ENCODE measurements at regions not wholly inside any gene's neighbourhood (a gene's known extent, or its start where the extent isn't known, plus 50 kb on each side); places are given as distances from the start of the nearest gene placed in this dataset.

GRCh38 chr5:135723491-135723890, 111.0 kb upstream of the SLC25A48 start:
- TF ChIP-seq CTCF (IDR thresholded peaks at IDR 0.05; ENCODE audit: insufficient read depth, low read length) = no peak

GRCh38 chr5:135721548-135722090, 112.8 kb upstream of the SLC25A48 start:
- DNase-seq (ENCODE audit: low read depth) = no peak
- TF ChIP-seq CTCF (IDR thresholded peaks at IDR 0.05; ENCODE audit: insufficient read depth, low read length) = no peak
- no peak overlapping the region for H3K4me3 ChIP-seq (ENCODE audit: low read depth, low read length)

More at GRCh38 chr5:135723491-135723890, 111.0 kb upstream of the SLC25A48 start:
- no peak overlapping the region for H3K4me3 ChIP-seq (ENCODE audit: low read depth, low read length)
- DNase-seq (ENCODE audit: low read depth) = no peak

- TF ChIP-seq CTCF (IDR thresholded peaks at IDR 0.05; ENCODE audit: insufficient read depth, low read length) = no peak
- no peak for DNase-seq (ENCODE audit: low read depth)
- no peak overlapping the region for H3K4me3 ChIP-seq (ENCODE audit: low read depth, low read length)
Measured at GRCh38 chr5:135720191-135720590, 114.3 kb upstream of the SLC25A48 start.

- H3K4me3 ChIP-seq (ENCODE audit: low read depth, low read length) = no peak overlapping the region
- no peak for DNase-seq (ENCODE audit: low read depth)
- TF ChIP-seq CTCF (IDR thresholded peaks at IDR 0.05; ENCODE audit: insufficient read depth, low read length) = no peak
Measured at GRCh38 chr5:135719428-135720063, 114.9 kb upstream of the SLC25A48 start.

- H3K4me3 ChIP-seq (ENCODE audit: low read depth, low read length) = no peak overlapping the region
- no peak for TF ChIP-seq CTCF (IDR thresholded peaks at IDR 0.05; ENCODE audit: insufficient read depth, low read length)
- no peak for DNase-seq (ENCODE audit: low read depth)
Measured at GRCh38 chr5:135718651-135719050, 115.8 kb upstream of the SLC25A48 start.

GRCh38 chr5:135718151-135718550, 116.3 kb upstream of the SLC25A48 start:
- DNase-seq (ENCODE audit: low read depth) = no peak
- no peak overlapping the region for H3K4me3 ChIP-seq (ENCODE audit: low read depth, low read length)
- TF ChIP-seq CTCF (IDR thresholded peaks at IDR 0.05; ENCODE audit: insufficient read depth, low read length) = no peak
